NCI-H526 treated with DMSO at 0.1 percent for 48 hours (cell line): ENCODE measurements at regions not wholly inside any gene's neighbourhood (a gene's known extent, or its start where the extent isn't known, plus 50 kb on each side); places are given as distances from the start of the nearest gene placed in this dataset.

ENCODE experiments used
- DNase-seq: peaks from one replicate; lab custom pipeline; 2025; lab: John Stamatoyannopoulos, UW

DNA sequence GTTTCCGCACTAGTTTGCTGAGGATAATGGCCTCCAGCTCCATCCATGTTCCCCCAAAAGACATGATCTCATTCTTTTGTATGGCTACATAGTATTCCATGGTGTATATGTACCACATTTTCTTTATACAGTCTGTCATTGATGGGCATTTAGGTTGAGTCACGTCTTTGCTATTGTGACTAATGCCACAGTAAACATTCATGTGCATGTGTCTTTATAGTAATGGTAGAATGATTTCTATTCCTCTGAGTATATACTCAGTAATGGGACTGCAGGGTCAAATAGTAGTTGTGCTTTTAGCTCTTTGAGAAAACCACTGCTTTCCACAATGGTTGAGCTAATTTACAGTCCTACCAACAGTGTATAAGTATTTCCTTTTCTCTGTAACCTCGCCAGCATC, 78.3 kb upstream of the BCL9 start:
- DNase-seq: no peak

DNA sequence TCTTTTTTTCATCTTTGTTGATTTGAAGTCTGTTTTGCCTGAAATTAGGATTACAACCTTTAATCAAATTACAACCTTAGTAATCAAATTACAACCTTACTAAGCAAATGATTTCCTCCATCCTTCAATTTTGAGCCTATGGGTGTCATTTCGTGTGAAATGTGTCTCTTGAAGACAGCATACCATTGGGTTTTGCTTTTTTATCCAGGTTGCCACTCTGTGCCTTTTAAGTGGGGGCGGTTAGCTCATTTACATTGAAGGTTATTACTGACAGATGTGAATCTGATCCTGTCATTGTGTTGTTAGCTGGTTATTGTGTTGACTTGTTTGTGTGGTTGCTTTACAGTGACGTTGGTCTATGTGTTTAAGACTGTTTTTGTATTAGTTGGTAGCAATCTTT, 74.8 kb upstream of the BCL9 start:
- no peak for DNase-seq

DNA sequence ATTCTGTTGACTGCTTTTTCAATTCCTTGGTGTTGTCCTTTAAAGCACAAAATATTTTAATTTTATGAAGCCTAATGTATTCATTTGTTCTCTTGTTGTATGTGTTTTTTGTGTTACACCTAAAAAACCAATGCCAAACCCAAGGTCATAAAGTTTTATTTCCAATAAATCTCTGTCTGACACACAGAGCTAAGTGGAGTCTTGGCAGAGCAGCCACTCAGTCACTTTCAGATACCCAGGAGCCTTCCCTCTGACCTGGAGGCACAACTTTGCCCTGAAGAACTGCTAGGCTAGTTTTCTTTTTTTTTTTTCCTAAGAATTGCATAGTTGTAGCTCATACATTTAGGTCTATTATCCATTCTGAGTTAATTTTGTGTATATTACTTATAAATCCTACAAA, 71.2 kb upstream of the BCL9 start:
- DNase-seq: no peak

DNA sequence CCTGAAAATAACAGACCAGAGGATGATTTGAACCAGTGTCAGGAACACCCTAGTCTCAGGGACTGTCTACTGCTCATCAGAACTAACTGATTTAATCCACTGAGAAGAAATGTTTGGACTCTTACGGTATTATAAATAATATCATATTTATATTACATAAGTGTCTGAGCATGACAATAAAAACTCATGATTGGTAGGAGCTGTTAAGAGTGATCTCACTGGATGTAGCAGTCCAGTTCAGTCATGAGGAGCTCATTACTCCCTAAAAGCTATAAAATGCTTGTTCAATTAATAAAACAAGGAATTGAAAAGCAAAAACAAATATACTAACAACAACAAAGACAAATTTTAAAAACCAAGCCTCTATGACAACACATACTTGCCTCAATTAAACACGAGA, 68.8 kb upstream of the BCL9 start:
- DNase-seq: no peak

DNA sequence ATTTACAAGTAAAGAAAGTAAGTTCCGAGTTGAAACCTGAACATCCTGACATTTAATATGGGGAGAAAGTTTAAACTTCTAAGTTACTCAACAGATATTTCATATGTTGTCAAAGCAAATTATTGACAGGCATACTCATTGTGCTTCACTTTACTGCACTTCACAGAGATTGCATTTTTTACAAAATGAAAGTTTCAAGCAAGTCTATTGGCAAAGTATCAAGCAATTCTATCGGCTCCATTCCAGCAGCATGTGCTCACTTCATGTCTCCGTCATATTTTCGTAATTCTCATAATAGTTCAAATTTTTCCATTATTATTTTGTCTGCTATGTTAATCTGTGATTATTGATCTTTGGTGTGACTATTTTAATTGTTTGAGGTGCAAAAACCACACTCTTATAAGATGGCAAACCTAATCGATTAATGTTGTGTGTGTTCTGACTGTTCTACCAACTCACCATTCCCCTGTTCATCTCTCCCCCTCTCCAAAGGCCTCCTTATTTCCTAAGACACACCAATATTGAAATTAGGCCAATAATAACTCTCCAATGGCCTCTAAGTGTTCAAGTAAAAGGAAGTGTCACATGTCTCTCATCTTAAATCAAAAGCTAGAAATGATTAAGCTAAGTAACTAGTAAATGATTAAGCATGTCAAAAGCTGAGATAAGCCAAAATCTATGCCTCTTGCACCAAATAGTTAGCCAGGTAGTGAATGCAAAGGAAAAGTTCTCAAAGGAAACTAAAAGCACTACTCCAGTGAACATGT, 68.2 kb upstream of the BCL9 start:
- DNase-seq: no peak

DNA sequence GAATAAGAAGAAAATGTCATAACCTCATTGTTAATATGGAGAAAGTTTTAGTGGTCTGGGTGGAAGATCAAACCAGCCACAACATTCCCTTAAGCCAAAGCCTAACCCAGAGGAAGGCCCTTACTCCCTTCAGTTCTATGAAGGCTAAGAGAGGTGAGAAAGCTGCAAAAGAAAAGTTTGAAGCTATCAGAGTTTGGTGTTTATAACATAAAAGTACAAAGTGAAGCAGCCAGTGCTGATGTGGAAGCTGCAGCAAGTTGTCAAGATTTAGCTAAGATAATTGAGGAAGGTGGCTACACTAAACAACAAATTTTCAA, 67.6 kb upstream of the BCL9 start:
- no peak for DNase-seq

DNA sequence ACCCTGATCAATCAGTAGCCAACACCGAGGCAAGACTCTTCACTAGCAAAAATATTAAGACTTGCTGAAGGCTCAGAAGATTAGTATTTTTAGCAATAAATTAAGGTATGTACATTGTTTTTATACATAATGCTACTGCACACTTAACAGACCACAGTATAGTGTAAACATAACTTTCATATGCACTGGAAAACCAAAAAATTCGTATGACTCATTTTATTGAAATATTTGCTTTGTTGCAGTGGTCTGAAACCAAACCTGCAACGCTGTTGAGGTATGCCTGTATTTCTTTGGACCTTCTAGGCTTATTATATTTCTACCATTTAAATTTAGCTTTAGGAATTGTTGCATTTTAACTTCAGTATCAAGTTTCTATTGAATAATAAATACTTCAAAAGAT, 65.8 kb upstream of the BCL9 start:
- DNase-seq: no peak

DNA sequence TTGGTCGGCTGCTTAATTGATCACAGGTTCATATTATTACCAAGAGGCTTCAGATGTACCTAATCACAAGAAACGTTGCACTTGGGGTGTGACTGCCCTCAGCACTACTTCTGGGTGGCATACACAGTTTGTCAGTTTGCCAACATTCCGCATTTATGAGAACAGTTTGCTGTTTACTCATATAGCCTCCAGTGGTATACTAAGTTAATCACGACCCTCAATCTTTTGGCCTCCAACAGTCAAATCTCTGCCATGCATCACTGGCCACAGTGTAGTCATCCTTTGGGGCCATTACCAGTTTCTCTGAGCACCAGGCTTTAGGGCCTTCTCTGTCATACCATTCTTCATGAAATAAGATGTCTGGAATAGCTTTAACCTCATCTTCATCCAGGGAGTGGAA, 62.8 kb upstream of the BCL9 start:
- DNase-seq: no peak

DNA sequence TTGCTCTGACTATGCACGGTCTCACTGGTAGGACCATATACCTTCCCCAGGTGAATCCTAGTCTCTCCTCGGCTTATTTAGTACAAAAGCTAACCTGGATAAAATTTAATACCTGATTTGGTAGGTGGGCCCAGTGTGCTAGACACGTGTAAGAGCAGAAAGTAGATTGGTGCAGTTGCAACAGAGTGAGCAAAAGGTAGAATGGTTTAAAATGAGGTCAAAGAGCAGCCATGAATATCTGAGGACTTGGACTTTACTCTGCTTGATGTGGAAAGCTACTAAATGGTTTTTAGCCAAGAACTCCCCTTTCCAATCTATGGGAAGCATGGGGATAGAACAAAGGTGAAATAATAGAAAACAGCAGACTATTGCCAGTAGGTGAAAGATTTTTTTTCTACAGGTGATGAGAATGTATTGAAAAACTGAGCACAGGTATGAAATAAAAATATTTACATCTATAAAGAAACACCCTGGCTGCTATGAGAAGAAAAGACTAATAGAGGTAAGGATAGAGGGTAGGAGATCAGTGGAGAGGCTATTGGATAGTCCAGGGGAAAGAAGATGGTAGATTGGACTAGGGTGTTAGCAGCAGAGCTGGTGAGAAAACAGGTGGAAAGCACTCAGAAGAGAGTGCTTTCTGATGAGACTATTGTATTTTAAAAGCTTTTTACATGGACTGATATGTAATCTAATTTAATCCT, 61.3 kb upstream of the BCL9 start:
- DNase-seq: no peak

DNA sequence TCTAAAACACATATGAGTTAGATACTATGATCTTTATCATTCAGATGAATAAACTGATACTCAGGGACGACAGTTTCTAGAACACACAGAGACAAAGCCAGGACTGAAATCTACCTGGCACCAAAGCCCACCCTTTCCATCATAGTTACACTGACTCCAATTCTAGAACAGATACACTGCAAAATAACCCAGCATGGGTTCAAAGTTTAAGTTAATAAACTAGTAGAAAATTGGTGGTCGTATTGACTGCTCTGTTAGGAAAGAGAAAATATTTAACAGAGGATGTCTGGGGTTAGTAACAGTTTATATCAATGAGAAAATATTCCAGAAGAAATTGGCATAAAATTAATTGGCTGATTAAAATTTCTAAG, 60.8 kb upstream of the BCL9 start:
- no peak for DNase-seq

DNA sequence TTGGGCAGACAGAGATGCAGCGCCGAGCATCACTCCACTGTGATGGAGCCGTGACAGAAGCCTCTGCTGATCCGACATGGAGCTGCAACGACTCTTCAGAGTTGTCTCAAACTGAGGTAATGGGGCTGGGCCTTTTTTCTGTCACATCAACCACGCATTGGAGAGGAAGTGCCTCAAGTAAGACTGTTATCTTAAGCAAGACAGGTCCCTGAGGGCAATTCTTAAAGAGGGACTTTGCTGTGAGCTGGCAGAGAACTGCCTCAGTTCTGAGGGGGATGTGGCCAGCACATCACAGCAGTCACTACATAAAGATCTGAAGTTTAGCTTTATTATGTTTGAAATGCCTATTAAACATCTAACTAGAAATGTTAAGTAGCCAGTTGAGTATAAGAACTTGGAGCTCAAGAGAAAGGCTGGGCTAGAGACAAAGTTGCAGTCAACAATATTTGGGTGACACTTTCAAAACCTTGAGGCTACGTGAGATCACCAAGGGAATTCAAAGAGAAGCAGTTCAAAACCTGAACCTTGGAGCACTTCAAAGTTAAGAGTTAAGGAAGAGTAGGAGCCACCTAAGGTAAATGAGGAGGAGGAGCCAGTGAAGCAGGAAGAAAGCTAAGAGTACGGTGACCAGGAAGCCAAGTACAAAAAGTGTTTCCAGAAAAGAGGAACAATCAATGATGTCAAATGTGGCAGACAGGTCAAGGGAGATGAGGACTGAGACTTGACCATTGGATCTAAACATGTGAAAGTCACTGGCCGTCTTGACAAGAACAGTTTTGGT, 54.2 kb upstream of the BCL9 start:
- DNase-seq: no peak

DNA sequence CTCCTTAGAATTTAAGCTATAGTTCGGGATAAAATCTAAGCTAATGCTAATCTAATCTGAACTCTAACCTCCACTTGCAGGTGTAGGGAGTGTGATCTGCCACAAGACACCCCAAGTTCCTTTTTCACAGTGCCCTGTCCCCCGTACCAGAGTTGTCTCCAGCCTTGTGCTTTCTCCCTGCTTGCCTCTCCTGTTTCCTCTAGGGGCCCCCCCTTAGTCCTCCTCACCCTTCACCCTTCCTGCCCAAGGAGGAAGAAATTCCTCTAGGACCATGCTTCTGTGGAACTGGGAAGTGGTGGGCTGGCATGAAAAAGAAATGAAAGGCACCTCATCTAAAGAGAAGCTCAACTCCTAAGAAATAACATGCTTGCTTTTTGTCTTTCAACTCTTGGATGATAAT, 50.2 kb upstream of the BCL9 start:
- no peak for DNase-seq
